ENCODE measurements at regions not wholly inside any gene's neighbourhood (a gene's known extent, or its start where the extent isn't known, plus 50 kb on each side); places are given as distances from the start of the nearest gene placed in this dataset.

DNA sequence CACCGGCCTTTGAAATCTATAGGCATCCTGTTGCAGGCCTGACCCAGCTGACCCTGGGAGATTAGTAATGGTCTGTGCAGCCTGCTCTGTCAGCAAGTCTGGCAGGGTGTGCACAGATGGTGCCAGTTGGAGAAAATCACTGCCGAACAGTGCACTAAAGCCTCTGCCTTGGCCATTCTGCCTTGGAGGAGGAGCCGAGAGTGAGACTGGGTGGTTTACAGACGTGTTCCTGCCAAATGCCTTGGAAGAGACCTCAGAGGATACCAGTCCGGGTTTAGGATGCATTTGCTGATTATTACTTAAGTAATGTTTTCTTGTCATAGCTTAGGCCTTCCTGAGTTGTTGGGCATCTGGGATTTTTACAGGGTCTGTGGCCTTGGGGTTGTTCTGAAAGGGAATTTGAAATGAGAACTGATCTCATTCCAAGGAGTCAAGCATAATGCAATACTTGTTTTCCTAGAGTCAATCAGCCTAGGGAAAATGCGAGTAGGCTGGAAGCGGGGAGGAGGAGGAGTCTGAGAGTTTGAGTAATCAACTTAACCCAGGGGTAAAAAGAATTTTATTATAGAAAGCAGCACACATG, 292.1 kb downstream of the SOX4 start:
- no peak overlapping the region for H3K9ac ChIP-seq
- H3K27me3 ChIP-seq, result no peaks in the 10 kb centered on the region
- no peak for TF ChIP-seq Cebpa-rat (IDR thresholded peaks at IDR 0.05)
- no peaks in the 10 kb centered on the region for H3K36me3 ChIP-seq
- H3K4me3 ChIP-seq, result no peak overlapping the region
- no peaks in the 10 kb centered on the region for H4K20me1 ChIP-seq
- H3K27ac ChIP-seq, result no peak overlapping the region
- H3K4me1 ChIP-seq, result no peaks in the 10 kb centered on the region
- H3K9me3 ChIP-seq, result peaks cover 61% of the 10 kb centered on the region
- H3K4me2 ChIP-seq, result no peak overlapping the region

DNA sequence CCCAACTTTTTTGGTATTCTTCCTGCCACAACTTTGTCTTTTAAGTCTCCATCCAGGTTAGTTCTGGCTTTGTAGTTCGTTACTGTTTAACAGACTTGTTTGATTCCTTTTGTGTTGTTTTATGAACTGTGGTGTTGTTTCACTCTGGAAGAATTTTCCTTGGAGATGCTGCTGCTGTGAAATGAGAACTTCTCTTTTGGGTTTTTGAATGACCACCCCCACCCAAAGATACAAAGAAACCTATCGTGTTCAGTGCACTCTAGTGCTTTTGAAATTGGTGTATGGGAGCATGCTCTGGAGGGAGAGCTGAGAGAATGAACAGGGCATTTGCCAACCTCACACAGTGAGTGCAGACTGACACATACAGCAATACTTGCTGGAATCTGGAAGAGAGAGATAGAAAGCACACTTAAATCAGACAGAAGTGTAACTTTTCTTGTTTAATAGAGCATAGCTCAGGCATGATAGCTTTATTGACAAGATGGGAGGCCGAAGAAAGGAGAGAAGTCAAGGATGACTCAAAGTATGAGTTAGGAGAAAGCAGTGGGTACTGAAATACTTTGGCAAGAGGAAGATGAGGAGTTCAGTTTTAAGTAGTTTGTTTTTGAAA, 293.1 kb downstream of the SOX4 start:
- Histone ChIP-seq H3K4me3 (no peak overlapping the region), H3K27me3 (no peaks in the 10 kb centered on the region), H4K20me1 (no peaks in the 10 kb centered on the region), H3K9ac (no peak overlapping the region), H3K4me1 (no peaks in the 10 kb centered on the region), H3K4me2 (no peak overlapping the region), H3K36me3 (no peaks in the 10 kb centered on the region), H3K27ac (no peak overlapping the region), H3K9me3 (peaks cover 52% of the 10 kb centered on the region)
- no peak for TF ChIP-seq Cebpa-rat (IDR thresholded peaks at IDR 0.05)

DNA sequence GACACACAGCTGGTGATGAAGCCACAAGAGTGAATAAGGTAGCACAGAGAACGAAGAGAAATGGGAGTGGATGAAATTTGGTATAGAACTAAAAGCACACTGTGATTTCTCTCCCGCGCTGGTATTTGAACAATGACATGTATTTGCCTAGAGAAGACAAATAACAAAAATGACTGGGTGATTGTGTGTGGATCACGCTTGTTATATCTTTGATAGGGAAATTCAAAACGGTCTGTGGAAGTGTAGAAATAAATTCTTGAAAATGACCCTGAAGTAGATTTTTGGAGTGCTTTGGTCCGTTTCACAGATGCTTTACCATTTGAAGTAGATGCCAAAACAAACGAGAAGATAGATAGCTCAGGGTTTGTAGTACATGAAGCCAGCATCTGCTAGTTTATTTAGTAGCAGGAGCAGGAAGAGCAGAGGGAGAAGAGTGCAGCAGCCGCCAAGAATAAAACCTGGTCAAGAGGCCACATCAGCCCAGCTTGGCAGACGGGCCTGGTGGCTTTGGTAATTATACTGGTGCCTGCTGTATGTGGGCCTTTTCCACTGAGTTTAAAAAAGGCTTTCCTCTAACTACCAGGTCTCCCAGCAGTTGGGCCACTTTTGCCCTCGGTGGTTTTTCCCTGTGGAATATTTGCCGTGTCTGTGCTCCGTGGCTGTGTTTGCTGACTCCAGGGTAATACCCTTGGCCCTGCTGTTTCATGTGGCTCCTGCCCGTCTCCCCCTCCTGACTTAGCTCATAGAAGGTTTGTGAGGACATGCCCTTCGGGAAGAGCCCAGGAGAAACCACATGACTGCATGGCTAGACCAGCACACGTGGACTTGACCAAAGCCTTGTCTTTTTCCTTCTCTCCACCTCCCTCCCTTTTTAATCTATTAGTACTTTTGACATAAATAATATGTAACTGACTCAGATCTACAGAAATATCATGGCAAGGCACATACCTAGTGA, 294.0 kb downstream of the SOX4 start:
- Histone ChIP-seq H3K27ac (no peak overlapping the region), H3K36me3 (no peaks in the 10 kb centered on the region), H3K27me3 (no peaks in the 10 kb centered on the region), H4K20me1 (no peaks in the 10 kb centered on the region), H3K4me1 (no peaks in the 10 kb centered on the region), H3K9ac (no peak overlapping the region), H3K4me2 (no peak overlapping the region), H3K9me3 (peaks cover 44% of the 10 kb centered on the region), H3K4me3 (no peak overlapping the region)
- TF ChIP-seq Cebpa-rat (IDR thresholded peaks at IDR 0.05), result no peak

DNA sequence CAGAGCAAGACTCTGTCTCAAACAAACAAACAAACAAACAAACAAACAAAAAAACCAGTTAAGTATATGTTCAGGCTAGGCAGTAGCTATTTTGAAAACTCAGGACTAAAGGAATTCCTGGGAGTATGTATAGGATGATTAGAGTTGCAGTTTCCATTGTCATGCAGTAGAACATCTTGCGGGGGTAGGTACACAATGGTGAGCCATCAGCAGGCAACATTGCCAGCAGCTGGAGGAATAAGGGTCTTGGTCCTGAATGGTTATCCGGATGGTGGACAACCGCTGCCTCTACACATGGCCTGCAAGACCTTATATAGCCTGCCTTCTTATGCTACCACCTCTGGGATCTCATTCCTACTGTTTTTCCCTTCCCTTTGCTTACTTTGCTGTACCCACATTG, 297.5 kb downstream of the SOX4 start:
- Histone ChIP-seq H3K9ac (no peak overlapping the region), H3K9me3 (peaks cover 16% of the 10 kb centered on the region), H4K20me1 (no peaks in the 10 kb centered on the region), H3K27me3 (no peaks in the 10 kb centered on the region), H3K36me3 (no peaks in the 10 kb centered on the region), H3K27ac (no peak overlapping the region), H3K4me1 (no peaks in the 10 kb centered on the region), H3K4me3 (no peak overlapping the region), H3K4me2 (no peak overlapping the region)
- no peak for TF ChIP-seq Cebpa-rat (IDR thresholded peaks at IDR 0.05)

DNA sequence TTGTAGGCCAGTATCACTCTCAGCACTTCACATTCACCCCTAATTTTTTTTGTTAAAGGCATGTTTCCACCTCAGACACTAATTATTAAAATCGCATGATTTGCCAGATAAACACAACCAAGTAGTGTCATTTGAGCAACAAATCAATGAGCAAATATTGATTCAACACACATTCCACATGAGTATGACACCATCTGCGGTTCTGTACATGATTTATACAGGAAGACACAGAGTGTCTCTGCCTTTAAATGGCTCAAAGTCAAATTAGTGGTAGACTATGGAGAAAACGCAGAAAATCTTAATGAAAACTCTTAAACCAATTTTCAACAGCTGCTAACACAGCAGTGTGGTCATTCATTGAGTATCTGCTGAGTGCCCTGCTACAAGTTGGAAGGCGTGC, 300.2 kb downstream of the SOX4 start:
- TF ChIP-seq Cebpa-rat (IDR thresholded peaks at IDR 0.05), result no peak
- no peaks in the 10 kb centered on the region for H3K4me1 ChIP-seq
- no peak overlapping the region for H3K27ac ChIP-seq
- H3K4me3 ChIP-seq, result no peak overlapping the region
- peaks cover 16% of the 10 kb centered on the region for H3K9me3 ChIP-seq
- H3K27me3 ChIP-seq, result no peaks in the 10 kb centered on the region
- no peaks in the 10 kb centered on the region for H4K20me1 ChIP-seq
- H3K9ac ChIP-seq, result no peak overlapping the region
- H3K4me2 ChIP-seq, result no peak overlapping the region
- no peaks in the 10 kb centered on the region for H3K36me3 ChIP-seq

DNA sequence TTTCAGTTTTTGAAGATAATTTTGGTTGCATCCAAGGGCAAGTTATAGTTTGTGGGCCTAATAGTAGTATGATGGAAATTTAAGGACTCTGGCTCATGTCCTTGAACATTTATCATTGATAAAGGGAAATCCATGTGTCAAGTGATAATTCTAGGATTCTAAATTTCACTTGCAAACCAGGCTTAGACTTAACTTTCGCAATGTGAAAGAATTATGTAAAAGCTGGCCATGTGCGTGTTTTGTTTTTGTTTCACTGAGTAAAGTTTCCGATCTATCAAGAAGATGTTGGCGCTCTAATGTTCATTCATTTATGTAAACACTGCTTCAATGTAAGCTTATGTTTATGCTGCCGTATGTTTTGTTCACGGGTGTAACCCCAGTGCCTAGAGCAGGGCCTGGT, 302.0 kb downstream of the SOX4 start:
- Histone ChIP-seq H3K36me3 (no peaks in the 10 kb centered on the region), H4K20me1 (no peaks in the 10 kb centered on the region), H3K9me3 (peaks cover 5% of the 10 kb centered on the region), H3K4me3 (no peak overlapping the region), H3K4me1 (no peaks in the 10 kb centered on the region), H3K27me3 (no peaks in the 10 kb centered on the region), H3K4me2 (no peak overlapping the region), H3K27ac (no peak overlapping the region), H3K9ac (no peak overlapping the region)
- no peak for TF ChIP-seq Cebpa-rat (IDR thresholded peaks at IDR 0.05)

DNA sequence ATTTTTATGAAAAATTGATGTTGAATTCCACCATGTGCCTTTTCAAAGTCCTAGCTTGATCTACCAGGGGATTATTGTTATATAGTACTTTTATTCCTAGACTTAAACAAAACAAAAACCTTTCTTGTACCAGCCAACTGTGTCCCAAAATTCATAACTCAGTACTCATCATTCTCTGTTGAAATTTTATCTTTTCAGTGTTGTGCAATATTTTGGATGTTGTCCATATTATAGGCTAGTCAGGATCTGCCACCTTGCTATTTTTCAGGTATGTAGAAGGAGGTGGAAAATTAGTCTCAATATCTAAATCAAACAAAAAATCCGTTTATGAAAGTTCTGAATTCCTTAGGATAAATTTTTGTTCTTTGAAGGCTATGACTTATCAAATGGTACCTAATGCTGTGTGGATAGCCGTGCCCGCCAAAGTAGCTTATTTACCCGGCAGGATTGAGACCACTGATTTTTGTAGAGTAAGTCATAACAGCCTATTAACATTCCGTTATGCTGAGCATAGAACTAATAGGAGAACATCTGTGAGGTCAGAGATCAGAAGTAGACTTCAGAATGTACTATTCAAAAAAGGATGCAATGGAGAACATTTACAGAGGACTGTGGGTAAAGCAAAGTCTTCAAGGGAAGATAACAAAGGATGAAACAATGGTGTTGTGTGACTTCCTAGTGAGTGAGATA, 304.7 kb downstream of the SOX4 start:
- no peak overlapping the region for H3K27ac ChIP-seq
- H3K4me3 ChIP-seq, result no peak overlapping the region
- TF ChIP-seq Cebpa-rat (IDR thresholded peaks at IDR 0.05), result no peak
- peaks cover 3% of the 10 kb centered on the region; the same call in 1 of the 2 replicates for H3K9me3 ChIP-seq
- H3K9ac ChIP-seq, result no peak overlapping the region
- no peak overlapping the region for H3K4me2 ChIP-seq
- no peaks in the 10 kb centered on the region for H3K36me3 ChIP-seq
- H4K20me1 ChIP-seq, result no peaks in the 10 kb centered on the region
- no peaks in the 10 kb centered on the region for H3K27me3 ChIP-seq
- no peaks in the 10 kb centered on the region for H3K4me1 ChIP-seq

DNA sequence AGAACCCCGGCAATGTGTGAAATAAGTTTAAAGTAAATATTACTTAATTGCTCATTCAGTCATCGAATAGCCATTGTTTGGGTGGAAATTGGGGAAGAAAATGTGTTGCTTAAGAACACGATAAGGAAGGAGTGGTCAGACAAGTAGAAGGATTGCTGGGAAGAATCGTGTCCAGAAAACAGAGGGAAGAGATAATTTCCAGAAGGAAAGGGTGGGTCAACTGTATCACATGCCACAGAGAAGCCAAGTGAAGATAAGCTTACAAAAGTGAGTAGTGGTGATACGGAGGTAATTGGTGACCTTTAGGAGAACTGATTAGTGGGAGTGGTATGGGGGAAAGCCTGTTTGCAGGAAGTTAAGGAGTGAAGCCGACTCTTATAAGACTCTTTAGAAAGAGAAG, 306.2 kb downstream of the SOX4 start:
- Histone ChIP-seq H4K20me1 (no peaks in the 10 kb centered on the region), H3K4me3 (no peak overlapping the region), H3K36me3 (no peaks in the 10 kb centered on the region), H3K9me3 (peaks cover 2% of the 10 kb centered on the region; the same call in 1 of the 2 replicates), H3K9ac (no peak overlapping the region), H3K4me1 (no peaks in the 10 kb centered on the region), H3K27me3 (no peaks in the 10 kb centered on the region), H3K27ac (no peak overlapping the region), H3K4me2 (no peak overlapping the region)
- TF ChIP-seq Cebpa-rat (IDR thresholded peaks at IDR 0.05), result no peak

DNA sequence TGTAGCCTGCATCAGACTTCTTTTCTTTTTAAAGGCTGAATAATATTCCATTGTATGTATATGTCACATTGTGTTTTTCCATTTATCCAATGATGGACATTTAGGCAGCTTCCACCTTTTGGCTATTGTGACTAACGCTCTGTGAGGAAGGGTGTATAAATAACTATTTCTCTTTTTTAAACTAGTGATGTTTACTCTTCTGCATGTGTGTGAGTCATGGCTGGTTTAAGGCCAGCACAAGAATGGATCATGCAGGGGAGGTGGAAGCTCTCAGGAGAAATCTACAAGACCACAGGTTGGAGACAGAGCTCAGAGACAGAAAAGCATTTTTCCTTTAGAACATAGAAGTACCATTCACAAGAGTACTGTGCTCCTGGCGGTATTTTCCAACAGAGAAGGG, 307.2 kb downstream of the SOX4 start:
- Histone ChIP-seq H3K4me1 (no peaks in the 10 kb centered on the region), H3K9ac (no peak overlapping the region), H3K9me3 (no peaks in the 10 kb centered on the region; the same call in 1 of the 2 replicates), H3K27ac (no peak overlapping the region), H3K4me2 (no peak overlapping the region), H3K36me3 (no peaks in the 10 kb centered on the region), H3K27me3 (no peaks in the 10 kb centered on the region), H3K4me3 (no peak overlapping the region), H4K20me1 (no peaks in the 10 kb centered on the region)
- no peak for TF ChIP-seq Cebpa-rat (IDR thresholded peaks at IDR 0.05)

All from BLaER1 (cell line).